ENCODE measurements at regions not wholly inside any gene's neighbourhood (a gene's known extent, or its start where the extent isn't known, plus 50 kb on each side); places are given as distances from the start of the nearest gene placed in this dataset.

DNA sequence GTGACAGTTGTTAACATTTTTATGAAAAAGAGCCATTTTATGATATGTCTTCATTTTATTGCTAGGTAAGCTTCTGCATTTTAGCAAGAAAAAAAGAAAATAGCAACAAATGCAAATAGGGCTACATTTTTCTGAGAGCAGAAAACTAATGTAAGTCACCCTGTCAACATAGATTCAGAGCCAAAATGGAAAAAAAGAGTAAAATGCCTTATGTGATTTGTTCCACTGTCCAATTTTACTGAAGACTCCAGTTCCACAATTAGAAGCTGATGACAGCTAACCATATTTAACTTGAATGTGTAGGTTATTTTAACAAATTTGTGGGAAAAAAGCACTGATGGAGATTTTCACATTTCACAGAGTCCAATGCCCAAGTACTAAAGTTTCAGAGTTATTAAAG lies 772.3 kb downstream of the FAT4 start:
- TF ChIP-seq, protein P1, sequence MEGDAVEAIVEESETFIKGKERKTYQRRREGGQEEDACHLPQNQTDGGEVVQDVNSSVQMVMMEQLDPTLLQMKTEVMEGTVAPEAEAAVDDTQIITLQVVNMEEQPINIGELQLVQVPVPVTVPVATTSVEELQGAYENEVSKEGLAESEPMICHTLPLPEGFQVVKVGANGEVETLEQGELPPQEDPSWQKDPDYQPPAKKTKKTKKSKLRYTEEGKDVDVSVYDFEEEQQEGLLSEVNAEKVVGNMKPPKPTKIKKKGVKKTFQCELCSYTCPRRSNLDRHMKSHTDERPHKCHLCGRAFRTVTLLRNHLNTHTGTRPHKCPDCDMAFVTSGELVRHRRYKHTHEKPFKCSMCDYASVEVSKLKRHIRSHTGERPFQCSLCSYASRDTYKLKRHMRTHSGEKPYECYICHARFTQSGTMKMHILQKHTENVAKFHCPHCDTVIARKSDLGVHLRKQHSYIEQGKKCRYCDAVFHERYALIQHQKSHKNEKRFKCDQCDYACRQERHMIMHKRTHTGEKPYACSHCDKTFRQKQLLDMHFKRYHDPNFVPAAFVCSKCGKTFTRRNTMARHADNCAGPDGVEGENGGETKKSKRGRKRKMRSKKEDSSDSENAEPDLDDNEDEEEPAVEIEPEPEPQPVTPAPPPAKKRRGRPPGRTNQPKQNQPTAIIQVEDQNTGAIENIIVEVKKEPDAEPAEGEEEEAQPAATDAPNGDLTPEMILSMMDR (IDR thresholded peaks at IDR 0.05; ENCODE audit: borderline replicate concordance, extremely low read depth, low read length, poor library complexity, severe bottlenecking): no peak
- TF ChIP-seq EZH2 (IDR thresholded peaks at IDR 0.05; ENCODE audit: borderline replicate concordance, low read depth, low read length, severe bottlenecking): no peak

DNA sequence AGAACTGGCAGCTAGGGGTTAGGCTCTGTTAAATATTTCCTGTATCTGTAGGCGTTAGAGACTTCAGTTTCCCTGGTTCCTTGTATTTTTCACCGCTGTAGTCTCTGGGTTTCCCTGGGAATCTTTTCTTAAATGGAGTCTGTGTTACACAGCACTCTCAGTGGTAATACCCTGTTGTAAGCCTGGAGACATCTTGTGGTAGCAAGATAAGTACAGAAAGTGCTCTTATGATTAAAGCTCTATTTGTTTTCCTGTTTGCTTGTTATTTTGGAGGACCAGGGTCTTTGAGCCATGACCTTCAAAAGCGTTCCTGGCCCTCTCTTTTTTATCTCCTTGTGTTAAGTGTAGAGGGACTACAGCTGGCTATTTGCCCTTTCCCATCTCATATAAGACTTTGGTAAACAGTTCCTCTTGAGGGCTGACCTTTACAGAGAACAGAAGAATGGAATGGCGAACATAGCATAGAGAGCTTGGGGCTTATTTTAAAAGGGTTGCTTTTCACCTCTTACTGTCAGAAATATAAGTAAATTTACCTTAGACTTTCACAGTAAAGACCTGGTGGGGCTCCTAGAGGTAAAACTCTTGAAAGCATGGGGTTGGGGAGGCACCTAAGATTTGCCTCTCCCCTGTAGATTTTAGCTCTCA lies 782.5 kb downstream of the FAT4 start:
- Histone ChIP-seq H3K4me3 (ENCODE audit: low read depth in 1 of 2, low read length in 2 of 2) (no peak overlapping the region), H2AFZ (ENCODE audit: low read depth, low read length) (no peak overlapping the region), H3K4me2 (ENCODE audit: insufficient read depth, low read length) (no peak overlapping the region), H3K36me3 (ENCODE audit: insufficient read depth, low read length) (no peaks in the 10 kb centered on the region), H3K27me3 (ENCODE audit: insufficient read depth, low read length, poor library complexity) (no peaks in the 10 kb centered on the region), H3K9me3 (ENCODE audit: insufficient read depth, low read length, severe bottlenecking) (no peaks in the 10 kb centered on the region), H3K9ac (ENCODE audit: low read depth, low read length) (no peak overlapping the region), H3K27ac (ENCODE audit: low read length) (no peak overlapping the region), H4K20me1 (ENCODE audit: insufficient read depth, low read length) (no peaks in the 10 kb centered on the region), H3K79me2 (ENCODE audit: insufficient read depth, low read length) (no peaks in the 10 kb centered on the region), H3K4me1 (ENCODE audit: insufficient read depth, low read length) (no peaks in the 10 kb centered on the region)
- ATAC-seq (ENCODE audit: insufficient read depth, low read depth): no peak
- DNase-seq: no peak
- TF ChIP-seq, protein P1 (IDR thresholded peaks at IDR 0.05; ENCODE audit: borderline replicate concordance, extremely low read depth, low read length, poor library complexity, severe bottlenecking): no peak
- no peak for TF ChIP-seq EZH2 (IDR thresholded peaks at IDR 0.05; ENCODE audit: borderline replicate concordance, low read depth, low read length, severe bottlenecking)

More for the DNA sequence above, 772.3 kb downstream of the FAT4 start:
- Histone ChIP-seq H3K27ac (ENCODE audit: low read length) (no peak overlapping the region), H3K9ac (ENCODE audit: low read depth, low read length) (no peak overlapping the region), H3K27me3 (ENCODE audit: insufficient read depth, low read length, poor library complexity) (no peaks in the 10 kb centered on the region), H2AFZ (ENCODE audit: low read depth, low read length) (no peak overlapping the region), H3K4me1 (ENCODE audit: insufficient read depth, low read length) (no peaks in the 10 kb centered on the region), H3K4me3 (ENCODE audit: low read depth in 1 of 2, low read length in 2 of 2) (no peak overlapping the region), H3K9me3 (ENCODE audit: insufficient read depth, low read length, severe bottlenecking) (no peaks in the 10 kb centered on the region), H4K20me1 (ENCODE audit: insufficient read depth, low read length) (no peaks in the 10 kb centered on the region), H3K4me2 (ENCODE audit: insufficient read depth, low read length) (no peak overlapping the region), H3K36me3 (ENCODE audit: insufficient read depth, low read length) (no peaks in the 10 kb centered on the region), H3K79me2 (ENCODE audit: insufficient read depth, low read length) (no peaks in the 10 kb centered on the region)
- ATAC-seq (ENCODE audit: insufficient read depth, low read depth) (no peak), DNase-seq (no peak)

DNA sequence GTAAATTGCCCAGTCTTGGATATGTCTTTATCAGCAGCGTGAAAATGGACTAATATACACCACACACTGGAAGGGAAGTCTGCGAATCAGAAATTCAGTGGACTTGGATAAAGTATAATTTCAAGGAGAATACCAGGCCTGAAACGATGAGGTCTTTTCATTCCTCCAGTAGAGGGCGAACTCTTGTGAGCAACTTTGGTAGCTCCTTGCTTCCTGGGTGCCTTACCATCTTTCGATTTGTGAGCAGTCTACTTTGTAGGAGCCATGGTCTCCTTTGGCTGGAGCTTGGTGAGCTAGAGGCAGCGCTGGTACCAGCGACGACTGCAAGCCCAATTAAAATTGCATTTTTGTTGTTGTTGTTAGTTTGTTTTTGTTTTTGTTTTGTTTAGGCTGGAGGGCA lies 791.9 kb downstream of the FAT4 start:
- H3K4me1 ChIP-seq (ENCODE audit: insufficient read depth, low read length): no peaks in the 10 kb centered on the region
- no peak overlapping the region for H3K9ac ChIP-seq (ENCODE audit: low read depth, low read length)
- ATAC-seq (ENCODE audit: insufficient read depth, low read depth) (no peak), DNase-seq (no peak)
- no peaks in the 10 kb centered on the region for H3K79me2 ChIP-seq (ENCODE audit: insufficient read depth, low read length)
- no peak overlapping the region for H3K4me2 ChIP-seq (ENCODE audit: insufficient read depth, low read length)
- TF ChIP-seq, protein P1 (IDR thresholded peaks at IDR 0.05; ENCODE audit: borderline replicate concordance, extremely low read depth, low read length, poor library complexity, severe bottlenecking): peak; percentile 9
- TF ChIP-seq EZH2 (IDR thresholded peaks at IDR 0.05; ENCODE audit: borderline replicate concordance, low read depth, low read length, severe bottlenecking): no peak
- H4K20me1 ChIP-seq (ENCODE audit: insufficient read depth, low read length): no peaks in the 10 kb centered on the region
- H3K27me3 ChIP-seq (ENCODE audit: insufficient read depth, low read length, poor library complexity): no peaks in the 10 kb centered on the region
- H3K36me3 ChIP-seq (ENCODE audit: insufficient read depth, low read length): no peaks in the 10 kb centered on the region
- no peak overlapping the region for H3K27ac ChIP-seq (ENCODE audit: low read length)
- H2AFZ ChIP-seq (ENCODE audit: low read depth, low read length): no peak overlapping the region
- H3K9me3 ChIP-seq (ENCODE audit: insufficient read depth, low read length, severe bottlenecking): no peaks in the 10 kb centered on the region
- no peak overlapping the region for H3K4me3 ChIP-seq (ENCODE audit: low read depth in 1 of 2, low read length in 2 of 2)
